GM18517 (cell line): ENCODE measurements at regions not wholly inside any gene's neighbourhood (a gene's known extent, or its start where the extent isn't known, plus 50 kb on each side); places are given as distances from the start of the nearest gene placed in this dataset.
"Not testable (repeated sequence)": the region's sequence is repeated elsewhere in the genome, so short reads cannot be mapped to it uniquely, and the experiment has no call there.

Experiments
- ATAC-seq: cut with Tn5 transposase; IDR thresholded peaks from one replicate; pipeline ENCODE4 v1.9.1; 2021; ENCODE audit warnings: mild to moderate bottlenecking, moderate library complexity; ENCODE audit not compliant: unreplicated experiment

DNA sequence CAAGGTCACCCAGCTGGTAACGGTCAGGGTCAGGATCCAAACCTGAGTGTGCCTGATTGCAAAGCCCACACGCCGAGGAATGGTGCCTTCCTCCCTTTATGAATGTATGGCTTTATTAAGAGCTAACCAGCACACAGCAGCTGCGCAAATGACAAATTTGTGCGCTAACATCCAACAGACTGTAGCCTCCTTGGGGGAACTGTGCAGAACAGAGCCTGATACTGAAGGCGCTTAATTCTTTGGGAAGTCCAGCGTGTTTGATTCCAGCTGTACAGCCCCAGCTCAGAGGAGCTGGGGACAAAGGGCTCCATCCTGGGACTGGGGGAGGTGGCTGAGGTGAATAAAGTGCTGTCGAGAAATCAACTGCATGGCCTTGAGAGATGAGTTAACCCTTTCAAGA is 75.7 kb upstream of the JARID2 start:
- ATAC-seq = no peak

DNA sequence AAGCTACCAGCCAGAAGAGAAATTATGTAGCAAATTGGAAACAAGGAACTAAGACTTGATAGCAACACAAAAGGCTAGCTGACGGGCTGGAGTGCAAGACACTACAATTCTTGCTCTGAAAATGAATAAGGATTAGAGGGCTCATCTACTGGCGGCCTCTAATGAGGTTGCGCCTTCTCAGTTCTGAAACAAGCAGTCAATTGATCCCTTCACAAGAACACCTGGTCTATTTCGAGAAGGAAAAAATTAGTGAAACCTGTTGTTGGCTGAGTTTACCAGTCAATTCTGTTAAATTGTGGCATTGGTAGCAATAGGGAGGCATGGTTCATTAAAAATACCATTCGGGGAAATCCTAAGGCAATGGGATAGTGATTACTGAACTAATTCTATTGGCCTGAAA is 74.8 kb upstream of the JARID2 start:
- ATAC-seq = no peak

DNA sequence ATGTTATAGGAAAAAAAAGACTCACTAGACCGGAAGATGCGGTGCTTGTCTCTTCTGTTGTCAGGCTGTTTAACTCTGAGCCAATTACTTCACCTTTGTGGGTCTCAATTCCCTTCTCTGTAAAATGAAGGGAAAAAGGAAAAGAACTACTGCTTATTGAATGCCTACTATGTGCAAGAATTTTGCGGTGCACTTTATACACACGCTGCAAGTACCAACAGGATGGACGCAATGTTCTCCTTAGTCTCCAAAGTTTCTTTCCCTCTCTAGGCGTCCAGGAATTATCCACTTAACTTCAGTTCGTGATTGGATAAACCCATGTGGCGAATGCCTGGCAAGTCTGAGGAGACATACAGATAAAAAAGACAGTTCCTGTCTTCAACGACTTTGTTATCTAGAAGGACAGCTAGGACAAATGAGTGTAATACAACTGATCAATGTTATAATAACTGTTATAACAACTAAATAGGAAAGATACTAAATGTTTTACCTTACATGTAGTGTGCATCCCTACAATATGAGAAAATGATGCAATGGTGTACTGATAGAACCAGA is 69.0 kb upstream of the JARID2 start:
- no peak for ATAC-seq

DNA sequence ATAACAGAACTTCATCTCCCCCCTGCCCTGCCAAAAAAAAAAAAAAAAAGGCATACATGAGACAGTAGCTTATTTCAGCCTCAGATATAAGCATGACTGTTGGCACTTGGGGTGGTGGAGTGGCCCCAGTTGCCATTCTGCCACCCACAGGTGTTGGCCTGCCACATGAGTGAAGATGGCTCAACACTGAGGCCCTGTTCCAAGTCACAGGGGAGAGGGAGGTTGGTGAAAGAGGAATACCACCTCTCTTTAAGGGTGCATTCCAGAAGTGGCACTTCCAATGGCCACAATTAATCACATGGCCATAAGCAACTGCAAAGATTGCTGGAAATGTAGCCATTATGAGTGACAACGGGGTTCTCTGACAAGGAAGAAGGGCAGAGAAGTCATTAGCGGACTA is 61.9 kb upstream of the JARID2 start:
- no peak for ATAC-seq

DNA sequence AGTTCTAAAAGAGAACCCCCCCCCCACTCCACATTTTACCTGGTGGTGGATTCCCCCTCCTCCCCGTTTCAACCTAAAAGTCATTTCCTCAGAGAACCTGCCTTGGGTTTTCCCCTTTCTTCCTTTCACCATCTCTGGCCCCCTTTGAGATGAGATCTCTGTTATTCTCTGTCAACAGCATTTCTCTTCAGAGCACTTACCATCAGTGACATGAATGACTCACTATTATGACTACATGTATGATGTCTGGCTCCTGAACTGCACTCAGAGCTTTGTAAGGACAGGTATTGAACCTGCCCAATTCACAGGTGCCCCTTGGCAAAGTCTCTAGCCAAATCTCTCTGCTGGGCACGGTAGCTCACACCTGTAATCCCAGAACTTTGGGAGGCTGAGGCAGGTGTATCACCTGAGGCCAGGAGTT is 61.4 kb upstream of the JARID2 start:
- ATAC-seq = no peak

DNA sequence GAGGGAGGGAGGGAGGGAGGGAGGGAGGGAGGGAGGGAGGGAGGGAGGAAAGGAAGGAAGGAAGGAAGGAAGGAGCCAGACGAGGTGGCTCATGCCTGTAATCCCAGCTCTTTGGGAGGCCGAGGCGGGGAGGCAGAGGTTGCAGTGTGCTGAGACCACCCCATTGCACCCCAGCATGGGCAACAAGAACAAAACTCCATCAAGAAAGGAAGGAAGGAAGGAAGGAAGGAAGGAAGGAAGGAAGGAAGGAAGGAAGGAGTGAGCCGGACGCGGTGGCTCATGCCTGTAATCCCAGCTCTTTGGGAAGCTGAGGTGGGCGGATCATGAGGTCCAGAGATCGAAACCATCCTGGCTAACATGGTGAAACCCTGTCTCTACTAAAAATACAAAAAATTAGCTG is 60.8 kb upstream of the JARID2 start:
- not testable (repeated sequence) for ATAC-seq

DNA sequence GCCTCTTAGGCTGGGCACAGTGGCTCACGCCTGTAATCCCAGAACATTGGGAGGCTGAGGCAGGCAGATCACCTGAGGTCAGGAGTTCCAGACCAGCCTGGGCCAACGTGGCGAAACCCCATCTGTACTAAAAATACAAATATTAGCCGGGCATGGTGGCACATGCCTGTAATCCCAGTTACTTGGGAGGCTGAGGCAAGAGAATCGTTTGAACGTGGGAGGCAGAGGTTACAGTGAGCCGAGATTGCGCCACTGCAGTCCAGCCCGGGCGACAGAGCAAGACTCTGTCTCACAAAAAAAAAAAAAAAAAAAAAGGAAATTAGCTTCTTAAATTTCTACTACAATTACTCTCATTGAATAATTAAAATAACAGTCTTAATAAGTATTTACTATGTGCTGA is 52.4 kb upstream of the JARID2 start:
- ATAC-seq = not testable (repeated sequence)

DNA sequence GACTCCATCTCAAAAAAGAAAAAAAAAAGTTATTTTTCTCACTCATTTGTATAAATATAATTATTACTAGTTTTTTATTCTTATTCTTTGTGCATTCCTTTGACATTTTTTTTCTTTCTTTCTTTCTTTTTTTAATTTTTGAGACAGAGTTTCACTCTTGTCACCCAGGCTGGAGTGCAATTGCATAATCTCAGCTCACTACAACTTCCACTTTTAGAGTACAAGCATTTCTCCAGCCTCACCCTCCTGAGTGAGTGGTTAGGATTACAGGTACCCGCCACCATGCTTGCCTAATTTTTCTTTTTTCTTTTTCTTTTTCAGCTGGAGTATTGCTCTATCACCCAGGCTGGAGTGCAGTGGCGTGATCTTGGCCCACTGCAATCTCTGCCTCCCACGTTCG is 51.4 kb upstream of the JARID2 start:
- no peak for ATAC-seq
